ENCODE measurements at regions not wholly inside any gene's neighbourhood (a gene's known extent, or its start where the extent isn't known, plus 50 kb on each side); places are given as distances from the start of the nearest gene placed in this dataset.
"Not testable (repeated sequence)": the region's sequence is repeated elsewhere in the genome, so short reads cannot be mapped to it uniquely, and the experiment has no call there.

DNA sequence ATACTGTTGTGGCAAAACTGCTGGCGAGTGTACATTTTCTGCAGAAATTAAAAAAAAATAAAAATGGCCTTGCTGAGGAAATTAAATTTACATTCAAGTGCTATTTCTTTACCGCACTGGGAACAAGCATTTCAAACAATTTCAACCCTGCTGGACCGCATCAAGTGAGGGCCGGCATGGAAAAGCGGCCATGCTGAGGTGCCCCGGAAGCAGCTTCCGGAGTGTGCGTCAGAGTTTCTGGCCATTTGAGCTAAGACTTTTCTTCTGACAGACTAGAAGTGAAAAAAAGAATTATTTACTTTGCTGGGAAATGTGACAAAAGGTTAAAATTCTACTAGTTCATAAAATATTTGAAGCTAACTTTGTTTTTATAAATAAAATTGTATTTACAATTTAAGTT is 337.0 kb downstream of the CACNA1B start:
- DNase-seq = not testable (repeated sequence)

DNA sequence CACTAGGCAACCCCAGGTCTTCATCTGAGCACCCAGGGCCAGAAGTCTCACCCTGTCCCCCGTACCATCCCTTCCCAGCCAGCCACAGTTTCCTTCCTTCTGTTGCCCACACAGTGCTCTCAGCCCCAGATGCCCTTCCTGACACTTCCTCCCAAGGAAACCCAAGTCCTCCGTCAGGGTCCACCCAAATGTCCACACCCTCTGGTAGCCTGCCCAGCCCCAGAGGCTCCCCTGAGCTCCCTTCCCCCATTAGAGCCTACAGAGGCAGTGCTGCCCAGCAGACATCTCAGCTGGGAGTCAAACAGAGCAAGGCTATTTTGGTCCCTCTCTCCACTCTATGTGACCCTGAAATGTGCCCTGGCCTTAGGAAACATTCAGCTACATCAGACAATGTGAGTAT is 338.0 kb downstream of the CACNA1B start:
- not testable (repeated sequence) for DNase-seq

DNA sequence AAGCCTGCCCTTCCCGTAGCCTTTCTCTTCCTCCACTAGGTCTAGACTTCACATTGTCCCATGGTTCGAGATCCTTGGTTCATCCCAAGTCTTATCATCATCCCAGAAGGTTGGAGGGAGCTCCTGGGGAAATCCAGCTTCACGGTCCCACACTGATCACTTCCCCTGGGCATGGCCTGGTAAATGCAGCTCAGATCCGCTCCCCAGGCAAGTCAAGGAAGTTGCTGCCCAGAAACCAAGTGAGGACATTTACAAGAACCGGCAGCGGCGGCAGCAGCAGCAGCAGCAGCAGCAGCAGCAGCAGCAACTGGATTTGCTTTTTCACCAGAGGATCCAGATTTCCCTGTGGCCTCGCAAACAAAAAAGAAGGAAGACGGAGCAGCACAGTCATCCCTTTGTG is 339.2 kb downstream of the CACNA1B start:
- DNase-seq = not testable (repeated sequence)

DNA sequence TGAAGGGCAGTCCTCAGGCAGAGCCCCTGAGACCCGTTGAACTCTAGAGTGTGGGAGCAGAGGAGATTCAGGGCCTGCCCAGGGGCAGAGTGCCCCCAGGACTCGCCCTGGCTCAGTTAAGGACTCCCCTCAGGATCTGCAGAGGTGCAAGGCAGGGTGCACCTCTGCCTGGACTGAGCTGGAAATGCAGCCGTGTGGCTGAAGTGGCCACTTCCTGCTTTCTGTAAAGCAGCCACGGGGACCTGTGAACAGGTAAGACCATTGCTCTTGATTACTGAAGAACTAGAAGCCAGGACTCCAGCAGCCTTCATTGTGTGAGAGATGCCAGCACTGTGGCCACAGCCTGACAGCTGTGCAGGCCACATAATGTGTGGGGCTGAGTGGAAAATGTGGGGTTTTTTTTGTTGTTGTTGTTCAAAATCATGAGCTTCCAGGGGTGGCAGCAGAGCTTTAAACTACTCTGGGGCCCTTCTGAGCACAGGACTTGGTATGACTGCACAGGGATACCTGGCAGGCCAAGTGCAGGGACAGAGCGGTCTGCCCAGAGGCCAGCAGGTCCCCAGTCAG is 339.8 kb downstream of the CACNA1B start:
- not testable (repeated sequence) for DNase-seq

DNA sequence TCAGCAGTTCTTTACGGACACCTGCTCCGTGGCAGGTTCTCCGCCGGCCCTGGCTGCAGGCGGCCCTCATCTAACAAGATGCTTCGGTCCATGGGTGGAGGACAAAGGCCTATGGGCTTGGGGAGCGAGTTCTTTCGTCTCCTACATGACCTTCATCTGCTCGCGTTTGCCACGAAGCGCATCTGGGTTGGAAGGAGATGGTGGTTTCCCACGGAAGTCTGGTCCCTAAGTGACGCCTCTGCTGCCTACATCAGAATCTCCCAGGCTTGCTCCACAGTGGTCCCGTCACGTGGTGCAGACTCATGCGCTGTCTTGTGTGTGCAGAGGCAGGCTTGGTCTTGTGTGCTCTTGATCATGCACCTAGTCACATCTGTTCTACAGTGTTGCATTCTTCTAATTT is 341.7 kb downstream of the CACNA1B start:
- DNase-seq = not testable (repeated sequence)

DNA sequence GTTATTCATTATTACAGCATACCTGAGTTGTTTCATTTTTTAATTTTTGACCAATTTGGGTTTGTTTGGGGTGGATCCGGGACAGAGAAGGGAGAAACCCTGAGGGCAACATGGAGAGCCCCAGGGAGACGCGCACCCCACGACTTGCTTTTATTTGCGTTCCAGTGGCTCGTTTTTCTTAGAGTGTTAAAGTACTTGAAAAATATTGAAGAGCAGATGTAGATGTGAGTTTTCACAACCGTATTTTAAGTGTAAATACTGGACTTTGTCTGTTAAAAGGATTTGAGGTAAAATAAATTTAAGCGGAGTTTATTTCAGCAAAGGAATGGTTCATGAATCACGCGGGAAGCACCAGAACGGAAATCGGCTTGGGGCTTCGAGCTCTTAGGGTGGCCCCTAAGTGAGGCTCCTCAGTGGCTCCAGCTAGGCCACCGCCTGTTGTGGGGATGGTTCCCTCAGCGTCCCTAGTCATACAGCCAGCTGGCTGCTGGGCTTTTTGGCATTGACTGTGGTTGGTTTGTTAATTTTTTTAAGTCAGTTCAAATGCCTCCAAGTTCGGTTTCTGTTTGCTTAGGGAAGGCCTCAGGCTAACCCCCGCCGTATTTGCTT is 344.0 kb downstream of the CACNA1B start:
- DNase-seq = not testable (repeated sequence)

DNA sequence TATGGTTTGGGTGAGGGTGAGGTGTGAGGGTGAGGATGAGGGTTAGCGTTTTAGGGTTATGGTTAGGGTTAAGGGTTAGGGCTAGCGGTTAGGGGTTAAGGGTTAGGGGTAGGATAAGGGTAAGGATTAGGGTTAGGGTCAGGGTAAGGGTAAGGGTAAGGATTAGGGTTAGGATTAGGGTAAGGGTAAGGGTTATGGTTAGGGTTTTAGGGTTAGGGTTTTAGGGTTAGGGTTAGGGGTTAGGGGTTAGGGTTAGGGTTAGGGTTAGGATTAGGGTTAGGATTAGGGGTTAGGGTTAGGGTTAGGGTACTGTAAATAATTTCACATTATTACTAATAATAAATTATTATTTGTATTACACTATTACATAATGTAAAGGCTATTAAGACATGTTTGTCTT is 359.5 kb downstream of the CACNA1B start:
- DNase-seq = not testable (repeated sequence)

DNA sequence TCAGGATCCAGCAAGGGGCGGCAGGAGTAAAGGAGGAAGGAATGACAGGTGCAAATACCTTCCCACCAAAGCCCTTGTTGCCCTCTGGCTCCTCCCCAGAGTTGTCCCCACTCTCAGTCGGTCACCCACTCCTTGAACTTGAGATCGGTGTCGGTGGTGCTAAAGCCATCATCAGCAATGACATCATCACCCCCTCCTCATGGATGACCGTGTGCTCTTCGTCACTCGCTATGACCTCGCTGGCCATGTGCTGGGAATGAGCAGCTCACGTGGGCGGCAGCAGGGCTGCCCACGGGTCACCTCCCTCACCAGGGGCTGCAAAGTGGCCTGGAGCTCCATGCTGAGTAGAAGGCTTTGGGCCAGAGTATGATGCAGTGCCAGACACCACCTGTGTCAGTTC is 405.3 kb downstream of the CACNA1B start:
- DNase-seq = not testable (repeated sequence)
